NCI-H187 treated with DMSO at 0.1 percent for 48 hours (cell line): ENCODE measurements at regions not wholly inside any gene's neighbourhood (a gene's known extent, or its start where the extent isn't known, plus 50 kb on each side); places are given as distances from the start of the nearest gene placed in this dataset.

ENCODE experiments used
- DNase-seq: peaks from one replicate; lab custom pipeline; 2025; lab: John Stamatoyannopoulos, UW

- no peak for DNase-seq
These were observed 1375.6 kb downstream of the EPHA7 start for GRCh38 chr6:92043777-92044176.

GRCh38 chr6:92026878-92027277, 1392.5 kb downstream of the EPHA7 start:
- no peak for DNase-seq

- no peak for DNase-seq
These were observed 1394.5 kb downstream of the EPHA7 start for GRCh38 chr6:92024881-92025280.

- peak; percentile 9 for DNase-seq
These were observed 1395.2 kb downstream of the EPHA7 start for GRCh38 chr6:92024110-92024509.

- DNase-seq, result no peak
These were observed 1395.9 kb downstream of the EPHA7 start for GRCh38 chr6:92023410-92023966.

GRCh38 chr6:92011681-92012245, 1407.6 kb downstream of the EPHA7 start:
- no peak for DNase-seq

GRCh38 chr6:92008757-92009502, 1410.4 kb downstream of the EPHA7 start:
- DNase-seq, result no peak

- no peak for DNase-seq
These were observed 1413.2 kb upstream of the MAP3K7 start for GRCh38 chr6:92000112-92000511.

GRCh38 chr6:91994787-91995186, 1407.9 kb upstream of the MAP3K7 start:
- DNase-seq, result no peak

GRCh38 chr6:91982559-91982958, 1395.7 kb upstream of the MAP3K7 start:
- DNase-seq, result no peak

- DNase-seq, result no peak
These were observed 1389.9 kb upstream of the MAP3K7 start for GRCh38 chr6:91976797-91977196.

GRCh38 chr6:91970700-91971099, 1383.8 kb upstream of the MAP3K7 start:
- DNase-seq, result no peak

- no peak for DNase-seq
These were observed 1379.0 kb upstream of the MAP3K7 start for GRCh38 chr6:91965872-91966271.

- no peak for DNase-seq
These were observed 1374.8 kb upstream of the MAP3K7 start for GRCh38 chr6:91961671-91962070.

GRCh38 chr6:91961236-91961635, 1374.4 kb upstream of the MAP3K7 start:
- DNase-seq, result no peak

- DNase-seq, result no peak
These were observed 1355.0 kb upstream of the MAP3K7 start for GRCh38 chr6:91941838-91942237.

- no peak for DNase-seq
These were observed 1353.9 kb upstream of the MAP3K7 start for GRCh38 chr6:91940801-91941200.

- no peak for DNase-seq
These were observed 1340.0 kb upstream of the MAP3K7 start for GRCh38 chr6:91926827-91927226.

GRCh38 chr6:91926361-91926760, 1339.5 kb upstream of the MAP3K7 start:
- DNase-seq, result no peak

- no peak for DNase-seq
These were observed 1325.1 kb upstream of the MAP3K7 start for GRCh38 chr6:91911945-91912344.

GRCh38 chr6:91904586-91905164, 1317.8 kb upstream of the MAP3K7 start:
- no peak for DNase-seq

GRCh38 chr6:91895599-91896285, 1308.9 kb upstream of the MAP3K7 start:
- no peak for DNase-seq
